ENCODE measurements at regions not wholly inside any gene's neighbourhood (a gene's known extent, or its start where the extent isn't known, plus 50 kb on each side); places are given as distances from the start of the nearest gene placed in this dataset.

GRCh38 chr12:90404071-90404470, 550.9 kb downstream of the CCER1 start:
- no peak for DNase-seq (ENCODE audit: extremely low spot score)
- CTCF ChIA-PET: no interaction called here
- POLR2A ChIA-PET: no interaction called here
- TF ChIP-seq CTCF (IDR thresholded peaks at IDR 0.05; ENCODE audit: control extremely low read depth, extremely low read depth, low read depth, missing control alignments): no peak

- TF ChIP-seq CTCF (IDR thresholded peaks at IDR 0.05; ENCODE audit: control extremely low read depth, extremely low read depth, low read depth, missing control alignments): no peak
- ChIA-PET POLR2A (no interaction called here), CTCF (no interaction called here)
- DNase-seq (ENCODE audit: extremely low spot score): no peak
Observed at GRCh38 chr12:90401185-90401584, 553.8 kb downstream of the CCER1 start.

GRCh38 chr12:90399357-90399756, 555.6 kb downstream of the CCER1 start:
- POLR2A ChIA-PET: no interaction called here

GRCh38 chr12:90398285-90398836, 556.6 kb downstream of the CCER1 start:
- TF ChIP-seq CTCF (IDR thresholded peaks at IDR 0.05; ENCODE audit: control extremely low read depth, extremely low read depth, low read depth, missing control alignments): no peak
- ChIA-PET POLR2A (no interaction called here), CTCF (interaction anchor here (1.0 kb wide), 1 partner anchor 9 kb away, joined by 3 read pairs; no protein-coding TSS in a partner anchor)
- DNase-seq (ENCODE audit: extremely low spot score): no peak

More at GRCh38 chr12:90399357-90399756, 555.6 kb downstream of the CCER1 start:
- CTCF ChIA-PET: interaction anchor here (1.3 kb wide), 1 partner anchor 9 kb away, joined by 5 read pairs; no protein-coding TSS in a partner anchor
- TF ChIP-seq CTCF (IDR thresholded peaks at IDR 0.05; ENCODE audit: control extremely low read depth, extremely low read depth, low read depth, missing control alignments): no peak
- DNase-seq (ENCODE audit: extremely low spot score): no peak

GRCh38 chr12:90396556-90396955, 558.4 kb downstream of the CCER1 start:
- no peak for DNase-seq (ENCODE audit: extremely low spot score)
- ChIA-PET POLR2A (no interaction called here), CTCF (interaction anchor here (1.2 kb wide), 1 partner anchor 11 kb away, joined by 5 read pairs; no protein-coding TSS in a partner anchor)
- no peak for TF ChIP-seq CTCF (IDR thresholded peaks at IDR 0.05; ENCODE audit: control extremely low read depth, extremely low read depth, low read depth, missing control alignments)

- TF ChIP-seq CTCF (IDR thresholded peaks at IDR 0.05; ENCODE audit: control extremely low read depth, extremely low read depth, low read depth, missing control alignments): no peak
- POLR2A ChIA-PET: no interaction called here
- no peak for DNase-seq (ENCODE audit: extremely low spot score)
- CTCF ChIA-PET: interaction anchor here (0.7 kb wide), 1 partner anchor 366 kb away, joined by 4 read pairs; no protein-coding TSS in a partner anchor
Observed at GRCh38 chr12:90393652-90394051, 561.3 kb downstream of the CCER1 start.

All from GM10248 (cell line).